Lower lobe of right lung (tissue), 2 donors: ENCODE measurements at regions not wholly inside any gene's neighbourhood (a gene's known extent, or its start where the extent isn't known, plus 50 kb on each side); places are given as distances from the start of the nearest gene placed in this dataset.

Experiments
- ATAC-seq, 2 donors: fragments of 200-7000 bp; cut with Tn5 transposase; one replicate each; pipeline ENCODE4 v1.9.1; 2020 to 2022; ENCODE audit warnings: mild to moderate bottlenecking in 2 of 2, moderate library complexity in 2 of 2
- DNase-seq: peaks from one replicate; pipeline ENCODE4 v3.0.0-alpha.2; 2020
- H3K27ac ChIP-seq: fragments of 200-600 bp; one replicate; pipeline ENCODE4 v1.8.0; 2022
- H3K27me3 ChIP-seq: fragments of 200-600 bp; one replicate; pipeline ENCODE4 v1.8.0; 2022; ENCODE audit warnings: low read depth
- H3K36me3 ChIP-seq: fragments of 200-600 bp; one replicate; pipeline ENCODE4 v1.8.0; 2022; ENCODE audit warnings: mild to moderate bottlenecking
- H3K4me1 ChIP-seq: fragments of 200-600 bp; one replicate; pipeline ENCODE4 v1.8.0; 2022
- H3K4me3 ChIP-seq: fragments of 200-600 bp; one replicate; pipeline ENCODE4 v1.8.0; 2022; ENCODE audit warnings: mild to moderate bottlenecking
- H3K9me3 ChIP-seq: fragments of 200-600 bp; one replicate; pipeline ENCODE4 v1.8.0; 2022
- intact Hi-C: fragments of 100-400 bp; cut with DNase I; formaldehyde crosslinking; loops from one replicate; pipeline ENCODE4 v1.11.0; 2022
- TF ChIP-seq, protein P1 (sequence below): fragments of 200-600 bp; IDR thresholded peaks from one replicate; pipeline ENCODE4 v1.8.0; 2022; ENCODE audit warnings: antibody characterized with exemption, mild to moderate bottlenecking
- donor health status: DM: no; HTN: yes; CAD: no; lungs with severe emphysema.

DNA sequence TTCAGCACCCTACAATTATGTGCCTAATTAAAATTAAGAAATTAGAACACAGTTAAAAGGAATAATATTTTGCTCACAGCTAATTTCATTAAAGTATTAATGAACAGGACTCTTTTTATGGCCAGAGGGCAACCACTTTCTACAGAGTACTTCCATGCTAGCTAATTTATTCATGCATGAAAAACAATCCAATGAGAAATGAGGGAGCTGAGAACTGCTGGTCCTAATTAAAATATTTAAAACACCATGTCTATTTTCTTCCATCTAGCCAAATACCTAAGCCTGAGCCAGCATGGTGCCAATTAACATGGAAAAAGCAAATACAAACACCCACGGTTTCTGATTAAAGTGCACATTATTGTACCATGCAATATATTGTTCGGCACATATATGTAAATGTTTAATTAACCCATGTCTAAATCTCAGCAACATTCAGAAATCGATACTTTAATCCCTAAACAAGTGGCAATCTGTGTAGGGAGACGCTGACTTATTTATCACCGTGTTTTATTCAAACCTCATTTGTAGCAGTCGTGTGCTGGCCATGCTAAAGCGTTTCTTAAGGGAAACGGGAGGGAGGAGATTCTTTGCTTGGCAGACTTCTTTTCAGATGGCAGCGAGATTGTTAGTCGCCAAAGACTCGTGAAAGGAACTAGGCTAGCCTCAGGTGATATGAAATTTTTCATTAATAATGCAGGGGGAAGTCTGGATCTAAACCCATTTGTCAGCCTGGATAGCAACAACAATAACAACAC is 193.5 kb downstream of the ANXA2 start:
- Histone ChIP-seq H3K27ac (no peak overlapping the region), H3K36me3 (no peaks in the 10 kb centered on the region), H3K4me3 (no peak overlapping the region), H3K27me3 (peaks cover 25% of the 10 kb centered on the region), H3K9me3 (no peaks in the 10 kb centered on the region), H3K4me1 (no peaks in the 10 kb centered on the region)
- TF ChIP-seq, protein P1, sequence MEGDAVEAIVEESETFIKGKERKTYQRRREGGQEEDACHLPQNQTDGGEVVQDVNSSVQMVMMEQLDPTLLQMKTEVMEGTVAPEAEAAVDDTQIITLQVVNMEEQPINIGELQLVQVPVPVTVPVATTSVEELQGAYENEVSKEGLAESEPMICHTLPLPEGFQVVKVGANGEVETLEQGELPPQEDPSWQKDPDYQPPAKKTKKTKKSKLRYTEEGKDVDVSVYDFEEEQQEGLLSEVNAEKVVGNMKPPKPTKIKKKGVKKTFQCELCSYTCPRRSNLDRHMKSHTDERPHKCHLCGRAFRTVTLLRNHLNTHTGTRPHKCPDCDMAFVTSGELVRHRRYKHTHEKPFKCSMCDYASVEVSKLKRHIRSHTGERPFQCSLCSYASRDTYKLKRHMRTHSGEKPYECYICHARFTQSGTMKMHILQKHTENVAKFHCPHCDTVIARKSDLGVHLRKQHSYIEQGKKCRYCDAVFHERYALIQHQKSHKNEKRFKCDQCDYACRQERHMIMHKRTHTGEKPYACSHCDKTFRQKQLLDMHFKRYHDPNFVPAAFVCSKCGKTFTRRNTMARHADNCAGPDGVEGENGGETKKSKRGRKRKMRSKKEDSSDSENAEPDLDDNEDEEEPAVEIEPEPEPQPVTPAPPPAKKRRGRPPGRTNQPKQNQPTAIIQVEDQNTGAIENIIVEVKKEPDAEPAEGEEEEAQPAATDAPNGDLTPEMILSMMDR = no peak
- no peak for DNase-seq
- ATAC-seq = no peak
- intact Hi-C loops = no loop called here

DNA sequence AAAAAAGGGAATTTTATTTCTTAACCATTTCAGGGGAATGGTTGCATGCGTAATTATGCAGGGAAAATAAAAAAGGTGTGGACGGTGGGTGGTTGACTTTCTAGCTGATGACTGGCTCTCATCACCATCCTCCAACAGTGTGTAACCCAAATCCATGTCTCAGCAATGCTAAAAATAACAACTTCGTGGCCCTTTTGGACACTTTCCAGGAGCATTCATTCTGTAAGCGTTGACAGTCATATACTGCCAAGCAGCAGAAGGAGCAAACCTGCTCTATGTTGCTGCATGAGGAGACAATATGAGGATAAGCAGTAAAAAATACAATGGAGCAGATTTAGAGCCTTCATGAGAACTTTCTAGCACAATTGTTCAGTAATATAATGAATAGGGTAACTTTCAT is 189.1 kb downstream of the ANXA2 start:
- intact Hi-C loops = no loop called here
- TF ChIP-seq, protein P1 = no peak
- Histone ChIP-seq H3K27ac (no peak overlapping the region), H3K9me3 (no peaks in the 10 kb centered on the region), H3K36me3 (no peaks in the 10 kb centered on the region), H3K4me3 (no peak overlapping the region), H3K4me1 (no peaks in the 10 kb centered on the region), H3K27me3 (no peaks in the 10 kb centered on the region)
- DNase-seq = no peak
- no peak for ATAC-seq

DNA sequence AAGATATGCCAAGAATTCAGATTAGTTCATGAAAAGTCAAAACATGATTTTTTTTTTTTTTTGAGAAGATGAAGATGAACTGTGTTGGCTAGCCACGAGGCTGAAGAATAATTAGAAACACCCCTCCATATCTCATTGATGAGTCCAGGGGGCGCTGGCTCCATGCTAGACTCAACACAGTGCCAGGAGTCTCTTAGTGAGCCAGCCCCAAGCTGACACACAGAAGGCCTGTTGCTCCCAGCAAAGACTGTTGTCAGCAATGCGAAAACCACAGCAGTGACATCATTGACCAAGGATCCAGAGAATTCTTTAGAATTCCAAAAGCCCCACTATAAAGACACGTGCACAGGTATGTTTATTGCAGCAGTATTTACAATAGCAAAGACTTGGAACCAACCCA is 185.2 kb downstream of the ANXA2 start:
- Histone ChIP-seq H3K27me3 (no peaks in the 10 kb centered on the region), H3K36me3 (no peaks in the 10 kb centered on the region), H3K4me1 (no peaks in the 10 kb centered on the region), H3K9me3 (no peaks in the 10 kb centered on the region), H3K4me3 (no peak overlapping the region), H3K27ac (no peak overlapping the region)
- ATAC-seq (no peak), DNase-seq (no peak)
- intact Hi-C loops = no loop called here
- TF ChIP-seq, protein P1 = no peak

DNA sequence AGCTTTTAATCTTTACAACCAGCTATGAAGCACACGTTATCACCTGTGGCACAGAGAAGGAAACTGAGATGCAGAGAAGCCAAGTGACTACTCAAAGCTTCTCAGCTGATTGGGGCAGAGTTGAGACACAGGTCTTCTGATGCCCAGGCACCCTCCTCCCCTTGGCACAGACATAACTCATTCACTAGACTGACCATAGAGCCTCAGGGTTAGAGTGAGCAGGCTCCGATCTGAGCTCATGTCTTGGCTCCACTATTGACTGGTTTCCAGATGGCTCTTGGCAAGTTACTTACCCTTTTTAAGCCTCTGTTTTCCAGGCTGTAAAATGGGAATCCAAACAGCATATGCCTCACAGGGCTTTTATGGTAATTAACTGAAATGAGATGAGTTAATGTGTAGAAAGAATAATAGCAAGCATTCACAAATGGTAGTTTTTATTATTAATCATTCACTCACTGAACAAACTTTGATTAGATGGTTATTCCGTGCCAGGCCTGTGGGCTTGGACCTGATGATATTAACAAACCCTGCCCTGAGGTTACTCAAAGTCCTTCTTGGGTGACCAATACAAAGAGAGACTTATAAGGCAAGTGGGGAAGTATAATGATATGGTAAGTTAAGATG is 184.3 kb downstream of the ANXA2 start:
- Histone ChIP-seq H3K27me3 (no peaks in the 10 kb centered on the region), H3K27ac (no peak overlapping the region), H3K4me1 (no peaks in the 10 kb centered on the region), H3K36me3 (no peaks in the 10 kb centered on the region), H3K9me3 (no peaks in the 10 kb centered on the region), H3K4me3 (no peak overlapping the region)
- TF ChIP-seq, protein P1 = no peak
- DNase-seq (no peak), ATAC-seq (no peak)
- intact Hi-C loops = no loop called here

DNA sequence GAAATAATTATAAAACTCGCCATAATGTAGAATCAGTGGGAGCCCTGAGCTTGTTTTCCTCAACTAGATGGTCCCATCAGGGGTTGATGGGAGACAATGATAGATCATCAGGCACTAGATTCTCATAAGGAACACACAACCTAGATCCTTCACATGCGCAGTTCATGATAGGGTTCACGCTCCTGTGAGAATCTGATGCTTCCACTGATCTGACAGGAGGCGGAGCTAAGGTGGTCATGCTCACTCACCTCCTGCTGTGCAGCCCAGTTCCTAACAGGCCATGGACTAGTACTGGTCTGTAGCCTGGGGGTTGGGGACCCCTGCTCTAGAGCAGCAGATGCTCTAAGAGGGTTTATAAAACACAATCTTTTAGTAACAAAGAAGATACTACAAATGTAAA is 183.6 kb downstream of the ANXA2 start:
- Histone ChIP-seq H3K4me1 (no peaks in the 10 kb centered on the region), H3K4me3 (no peak overlapping the region), H3K36me3 (no peaks in the 10 kb centered on the region), H3K9me3 (no peaks in the 10 kb centered on the region), H3K27ac (no peak overlapping the region), H3K27me3 (no peaks in the 10 kb centered on the region)
- intact Hi-C loops = no loop called here
- TF ChIP-seq, protein P1 = no peak
- DNase-seq = no peak
- ATAC-seq = no peak
